HCT116 (cell line): ENCODE measurements at regions not wholly inside any gene's neighbourhood (a gene's known extent, or its start where the extent isn't known, plus 50 kb on each side); places are given as distances from the start of the nearest gene placed in this dataset.

Experiments used
- ATAC-seq: fragments of 200-7000 bp; cut with Tn5 transposase; 2 replicates; pipeline ENCODE4 v1.9.1; 2020; ENCODE audit warnings: mild to moderate bottlenecking, moderate library complexity
- BruUV-seq: library from RNA; stranded (reverse); fragments of 400-500 nt; replicated peaks from 2 replicates; lab custom pipeline; 2021; lab: Mats Ljungman, UMichigan
- CTCF ChIA-PET: fragments of 300-600 bp; sonication (Branson Sonifier 250); formaldehyde crosslinking; loops from one replicate; lab custom pipeline; 2021; ENCODE audit warnings: antibody characterized with exemption; lab: Charles Lee
- POLR2A ChIA-PET: fragments of 300-600, 350-600 bp; sonication (Branson Sonifier 250); formaldehyde crosslinking; loops from one replicate; lab custom pipeline; 2021; ENCODE audit warnings: antibody characterized with exemption; lab: Charles Lee
- RAD21 ChIA-PET, 2 experiments: fragments of 300-600 bp; sonication (Branson Sonifier 250); formaldehyde crosslinking; loops; one replicate each; lab custom pipeline; 2023; ENCODE audit warnings: low total read pairs in 2 of 2; ENCODE audit not compliant: uncharacterized antibody in 2 of 2, unreplicated experiment in 2 of 2, low non-redundant PET in 1 of 2; lab: Charles Lee
- DNase-seq: peaks from one replicate; pipeline ENCODE4 v3.0.0-alpha.2; 2010; ENCODE audit warnings: low read depth, low spot score
- H2AFZ ChIP-seq: fragments of 200-600 bp; shearing (Covaris generic), sonication (generic); 2 replicates; pipeline ENCODE4 v1.6.1; 2017; ENCODE audit warnings: low read depth, mixed run types, mixed read lengths, antibody characterized with exemption, low read length; ENCODE audit not compliant: poor library complexity, severe bottlenecking
- H3K27ac ChIP-seq: 2 replicates; pipeline ENCODE4 v1.5.1; 2012; ENCODE audit warnings: low read depth, low read length
- H3K27me3 ChIP-seq: fragments of 200-600 bp; sonication (generic); 2 replicates; pipeline ENCODE4 v1.6.1; 2016; ENCODE audit warnings: mixed run types, low read length, mixed read lengths; ENCODE audit not compliant: insufficient read depth
- H3K36me3 ChIP-seq, 2 experiments: fragments of 200-500 bp in 1 of 2; fragments of 200-600 bp in 1 of 2; sonication (Bioruptor generic) in 1 of 2; sonication (generic) in 1 of 2; 2 replicates each; pipeline versions ENCODE4 v1.5.1 to v1.6.1; 2014 to 2016; ENCODE audit warnings: low read length in 2 of 2, inconsistent platforms in 1 of 2, mixed read lengths in 1 of 2, mixed run types in 1 of 2; ENCODE audit not compliant: insufficient read depth in 2 of 2, control insufficient read depth in 1 of 2
- H3K4me1 ChIP-seq, 2 experiments: fragments of 200-600 bp in 1 of 2; sonication (generic) in 1 of 2; 2 replicates each; pipeline versions ENCODE4 v1.5.1 to v1.6.1; 2012 to 2017; ENCODE audit warnings: low read length in 2 of 2, inconsistent platforms in 1 of 2, mild to moderate bottlenecking in 1 of 2, mixed read lengths in 1 of 2, mixed run types in 1 of 2, moderate library complexity in 1 of 2; ENCODE audit not compliant: insufficient read depth in 2 of 2, control insufficient read depth in 1 of 2
- H3K4me2 ChIP-seq: fragments of 200-600 bp; sonication (generic); 2 replicates; pipeline ENCODE4 v1.6.1; 2017; ENCODE audit warnings: mixed run types, low read length, mixed read lengths
- H3K4me3 ChIP-seq, 2 experiments: fragments of 200-600 bp in 1 of 2; sonication (generic) in 1 of 2; replicated peaks in 1 of 2; 2 replicates each; pipeline ENCODE4 v1.5.1; 2011 to 2016; ENCODE audit warnings: low read length in 2 of 2, control low read depth in 1 of 2, low read depth in 1 of 2, mild to moderate bottlenecking in 1 of 2, mixed read lengths in 1 of 2, mixed run types in 1 of 2
- H3K79me2 ChIP-seq: fragments of 200-600 bp; sonication (generic); 2 replicates; pipeline ENCODE4 v1.6.1; 2017; ENCODE audit warnings: mild to moderate bottlenecking, mixed run types, low read length, moderate library complexity, mixed read lengths; ENCODE audit not compliant: insufficient read depth
- H3K9ac ChIP-seq: fragments of 200-600 bp; sonication (generic); 2 replicates; pipeline ENCODE4 v1.6.1; 2016; ENCODE audit warnings: low read length, mixed read lengths
- H3K9me2 ChIP-seq: fragments of 200-600 bp; sonication (generic), shearing (Covaris generic); 2 replicates; pipeline ENCODE4 v1.6.1; 2017; ENCODE audit warnings: mixed run types, mild to moderate bottlenecking, moderate library complexity; ENCODE audit not compliant: insufficient read depth
- H3K9me3 ChIP-seq, 2 experiments: fragments of 200-500 bp in 1 of 2; fragments of 200-600 bp in 1 of 2; sonication (Bioruptor generic) in 1 of 2; sonication (generic) in 1 of 2; 2 replicates each; pipeline ENCODE4 v1.6.1; 2014 to 2017; ENCODE audit warnings: low read length in 2 of 2, mixed read lengths in 2 of 2, inconsistent platforms in 1 of 2, low read depth in 1 of 2, mild to moderate bottlenecking in 1 of 2, mixed run types in 1 of 2, moderate library complexity in 1 of 2; ENCODE audit not compliant: control insufficient read depth in 1 of 2, insufficient read depth in 1 of 2
- H4K20me1 ChIP-seq: fragments of 200-600 bp; sonication (generic), shearing (Covaris generic); 2 replicates; pipeline ENCODE4 v1.6.1; 2017; ENCODE audit warnings: mixed run types, mild to moderate bottlenecking, moderate library complexity; ENCODE audit not compliant: insufficient read depth
- EGR1 ChIP-seq: IDR thresholded peaks from 2 replicates; pipeline ENCODE4 v1.6.1; 2012; ENCODE audit warnings: low read depth
- EZH2phosphoT487 ChIP-seq: fragments of 200-600 bp; IDR thresholded peaks from 2 replicates; pipeline ENCODE4 v1.6.1; 2018; ENCODE audit warnings: antibody characterized with exemption, borderline replicate concordance
- JUND ChIP-seq: IDR thresholded peaks from 2 replicates; pipeline ENCODE4 v1.6.1; 2012
- POLR2A ChIP-seq: IDR thresholded peaks from 2 replicates; pipeline ENCODE4 v1.7.0; 2011; ENCODE audit warnings: borderline replicate concordance; ENCODE audit not compliant: insufficient read depth, insufficient read length; ENCODE audit errors: extremely low read depth
- ZFX ChIP-seq: fragments of 450-650 bp; IDR thresholded peaks from 2 replicates; pipeline ENCODE4 v1.6.1; 2017
- ZNF274 ChIP-seq: fragments of 200-500 bp; sonication (Bioruptor generic); IDR thresholded peaks from 2 replicates; pipeline ENCODE4 v1.6.1; 2014; ENCODE audit warnings: mild to moderate bottlenecking, low read depth, low read length, inconsistent platforms
- intact Hi-C: fragments of 100-400 bp; cut with micrococcal nuclease; formaldehyde crosslinking; loops from 2 replicates; pipeline ENCODE4 v1.10.0; 2022
- TF ChIP-seq, protein P1 (sequence below), 3 experiments: fragments of 200-600 bp in 1 of 3; sonication (generic) in 1 of 3; IDR thresholded peaks in 2 of 3; conservative IDR thresholded peaks in 1 of 3; 2 replicates each; pipeline ENCODE4 v1.5.1; 2012 to 2017; ENCODE audit warnings: low read depth in 2 of 3, low read length in 2 of 3, antibody characterized with exemption in 1 of 3, borderline replicate concordance in 1 of 3, control low read depth in 1 of 3, mild to moderate bottlenecking in 1 of 3, mixed read lengths in 1 of 3, mixed run types in 1 of 3, moderate library complexity in 1 of 3; ENCODE audit not compliant: insufficient read depth in 1 of 3
- TF ChIP-seq, protein P2 (sequence below): IDR thresholded peaks from 2 replicates; pipeline ENCODE4 v1.6.1; 2012; ENCODE audit warnings: low read depth
- TF ChIP-seq, protein P3 (sequence below): IDR thresholded peaks from 2 replicates; pipeline ENCODE4 v1.6.1; 2011; ENCODE audit warnings: mild to moderate bottlenecking, low read length, moderate library complexity; ENCODE audit not compliant: insufficient replicate concordance; ENCODE audit errors: extremely low read depth

DNA sequence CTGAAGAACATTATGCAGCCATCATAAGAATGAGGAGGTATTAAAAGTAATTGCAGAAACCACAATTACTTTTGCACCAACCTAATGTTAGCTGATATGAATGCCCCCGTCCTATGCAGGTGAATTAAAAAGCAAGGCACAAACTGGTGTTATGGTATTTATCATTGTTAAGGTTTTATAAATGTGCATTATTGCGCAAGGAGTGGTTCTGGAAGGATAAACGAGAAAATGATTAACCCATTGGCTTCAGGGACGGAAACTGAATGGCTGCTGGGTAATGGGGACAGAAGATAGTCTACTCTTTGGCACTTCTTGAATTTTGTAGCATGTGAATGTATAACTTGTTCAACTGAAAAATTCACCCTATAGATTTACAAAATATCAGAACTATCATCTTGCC, 148.6 kb upstream of the SALL4 start:
- no peaks in the 10 kb centered on the region for H3K9me3 ChIP-seq
- TF ChIP-seq ZNF274: no peak
- TF ChIP-seq, protein P1, sequence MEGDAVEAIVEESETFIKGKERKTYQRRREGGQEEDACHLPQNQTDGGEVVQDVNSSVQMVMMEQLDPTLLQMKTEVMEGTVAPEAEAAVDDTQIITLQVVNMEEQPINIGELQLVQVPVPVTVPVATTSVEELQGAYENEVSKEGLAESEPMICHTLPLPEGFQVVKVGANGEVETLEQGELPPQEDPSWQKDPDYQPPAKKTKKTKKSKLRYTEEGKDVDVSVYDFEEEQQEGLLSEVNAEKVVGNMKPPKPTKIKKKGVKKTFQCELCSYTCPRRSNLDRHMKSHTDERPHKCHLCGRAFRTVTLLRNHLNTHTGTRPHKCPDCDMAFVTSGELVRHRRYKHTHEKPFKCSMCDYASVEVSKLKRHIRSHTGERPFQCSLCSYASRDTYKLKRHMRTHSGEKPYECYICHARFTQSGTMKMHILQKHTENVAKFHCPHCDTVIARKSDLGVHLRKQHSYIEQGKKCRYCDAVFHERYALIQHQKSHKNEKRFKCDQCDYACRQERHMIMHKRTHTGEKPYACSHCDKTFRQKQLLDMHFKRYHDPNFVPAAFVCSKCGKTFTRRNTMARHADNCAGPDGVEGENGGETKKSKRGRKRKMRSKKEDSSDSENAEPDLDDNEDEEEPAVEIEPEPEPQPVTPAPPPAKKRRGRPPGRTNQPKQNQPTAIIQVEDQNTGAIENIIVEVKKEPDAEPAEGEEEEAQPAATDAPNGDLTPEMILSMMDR (IDR thresholded peaks at IDR 0.05 in 2 of 3, conservative IDR thresholded peaks at IDR 0.05 in 1 of 3; ENCODE audit: borderline replicate concordance in 1 of 3, insufficient read depth in 1 of 3, low read depth in 2 of 3, low read length in 2 of 3): no peak
- TF ChIP-seq EZH2phosphoT487: no peak
- TF ChIP-seq, protein P2, sequence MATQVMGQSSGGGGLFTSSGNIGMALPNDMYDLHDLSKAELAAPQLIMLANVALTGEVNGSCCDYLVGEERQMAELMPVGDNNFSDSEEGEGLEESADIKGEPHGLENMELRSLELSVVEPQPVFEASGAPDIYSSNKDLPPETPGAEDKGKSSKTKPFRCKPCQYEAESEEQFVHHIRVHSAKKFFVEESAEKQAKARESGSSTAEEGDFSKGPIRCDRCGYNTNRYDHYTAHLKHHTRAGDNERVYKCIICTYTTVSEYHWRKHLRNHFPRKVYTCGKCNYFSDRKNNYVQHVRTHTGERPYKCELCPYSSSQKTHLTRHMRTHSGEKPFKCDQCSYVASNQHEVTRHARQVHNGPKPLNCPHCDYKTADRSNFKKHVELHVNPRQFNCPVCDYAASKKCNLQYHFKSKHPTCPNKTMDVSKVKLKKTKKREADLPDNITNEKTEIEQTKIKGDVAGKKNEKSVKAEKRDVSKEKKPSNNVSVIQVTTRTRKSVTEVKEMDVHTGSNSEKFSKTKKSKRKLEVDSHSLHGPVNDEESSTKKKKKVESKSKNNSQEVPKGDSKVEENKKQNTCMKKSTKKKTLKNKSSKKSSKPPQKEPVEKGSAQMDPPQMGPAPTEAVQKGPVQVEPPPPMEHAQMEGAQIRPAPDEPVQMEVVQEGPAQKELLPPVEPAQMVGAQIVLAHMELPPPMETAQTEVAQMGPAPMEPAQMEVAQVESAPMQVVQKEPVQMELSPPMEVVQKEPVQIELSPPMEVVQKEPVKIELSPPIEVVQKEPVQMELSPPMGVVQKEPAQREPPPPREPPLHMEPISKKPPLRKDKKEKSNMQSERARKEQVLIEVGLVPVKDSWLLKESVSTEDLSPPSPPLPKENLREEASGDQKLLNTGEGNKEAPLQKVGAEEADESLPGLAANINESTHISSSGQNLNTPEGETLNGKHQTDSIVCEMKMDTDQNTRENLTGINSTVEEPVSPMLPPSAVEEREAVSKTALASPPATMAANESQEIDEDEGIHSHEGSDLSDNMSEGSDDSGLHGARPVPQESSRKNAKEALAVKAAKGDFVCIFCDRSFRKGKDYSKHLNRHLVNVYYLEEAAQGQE: no peak
- TF ChIP-seq ZFX: no peak
- TF ChIP-seq JUND: no peak
- TF ChIP-seq EGR1: no peak
- no peak for TF ChIP-seq POLR2A
- TF ChIP-seq, protein P3, sequence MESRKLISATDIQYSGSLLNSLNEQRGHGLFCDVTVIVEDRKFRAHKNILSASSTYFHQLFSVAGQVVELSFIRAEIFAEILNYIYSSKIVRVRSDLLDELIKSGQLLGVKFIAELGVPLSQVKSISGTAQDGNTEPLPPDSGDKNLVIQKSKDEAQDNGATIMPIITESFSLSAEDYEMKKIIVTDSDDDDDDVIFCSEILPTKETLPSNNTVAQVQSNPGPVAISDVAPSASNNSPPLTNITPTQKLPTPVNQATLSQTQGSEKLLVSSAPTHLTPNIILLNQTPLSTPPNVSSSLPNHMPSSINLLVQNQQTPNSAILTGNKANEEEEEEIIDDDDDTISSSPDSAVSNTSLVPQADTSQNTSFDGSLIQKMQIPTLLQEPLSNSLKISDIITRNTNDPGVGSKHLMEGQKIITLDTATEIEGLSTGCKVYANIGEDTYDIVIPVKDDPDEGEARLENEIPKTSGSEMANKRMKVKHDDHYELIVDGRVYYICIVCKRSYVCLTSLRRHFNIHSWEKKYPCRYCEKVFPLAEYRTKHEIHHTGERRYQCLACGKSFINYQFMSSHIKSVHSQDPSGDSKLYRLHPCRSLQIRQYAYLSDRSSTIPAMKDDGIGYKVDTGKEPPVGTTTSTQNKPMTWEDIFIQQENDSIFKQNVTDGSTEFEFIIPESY: no peak
- ChIA-PET POLR2A (no interaction called here), RAD21 (no interaction called here), CTCF (no interaction called here)
- H3K9ac ChIP-seq: no peak overlapping the region
- no peak overlapping the region for H2AFZ ChIP-seq
- no peaks in the 10 kb centered on the region for H3K27me3 ChIP-seq
- intact Hi-C loops: no loop called here
- DNase-seq (no peak), ATAC-seq (no peak)
- H3K4me3 ChIP-seq: no peak overlapping the region
- H3K9me2 ChIP-seq: no peaks in the 10 kb centered on the region
- no peaks in the 10 kb centered on the region for H4K20me1 ChIP-seq
- H3K4me1 ChIP-seq: no peaks in the 10 kb centered on the region
- no TSS peak for BruUV-seq
- no peak overlapping the region for H3K27ac ChIP-seq
- no peaks in the 10 kb centered on the region for H3K79me2 ChIP-seq
- no peaks in the 10 kb centered on the region for H3K36me3 ChIP-seq
- no peak overlapping the region for H3K4me2 ChIP-seq
